HepG2 (cell line): ENCODE measurements at regions not wholly inside any gene's neighbourhood (a gene's known extent, or its start where the extent isn't known, plus 50 kb on each side); places are given as distances from the start of the nearest gene placed in this dataset.

Experiments used
- ATAC-seq: fragments of 200-7000 bp; cut with Tn5 transposase; 3 replicates; pipeline ENCODE4 v1.9.1; 2020; ENCODE audit warnings: mild to moderate bottlenecking, moderate library complexity
- BruUV-seq: library from RNA; stranded (reverse); fragments of 400-500 nt; replicated peaks from 2 replicates; lab custom pipeline; 2021; lab: Mats Ljungman, UMichigan
- CTCF ChIA-PET: fragments of 300-600 bp; formaldehyde crosslinking; extraction: SDS; loops from one replicate; lab custom pipeline; 2021; ENCODE audit warnings: low total read pairs, inconsistent platforms, low intra/inter-chr PET ratio; lab: Yijun Ruan, JAX
- POLR2A ChIA-PET: fragments of 350-600 bp; sonication (Branson Sonifier 250); formaldehyde crosslinking; loops from one replicate; lab custom pipeline; 2020; ENCODE audit warnings: antibody characterized with exemption, inconsistent platforms; lab: Yijun Ruan, JAX
- DNase-seq: peaks from one replicate; pipeline ENCODE4 v3.0.0-alpha.2; 2015; ENCODE audit warnings: low spot score
- FAIRE-seq: peaks from 3 replicates; lab custom pipeline; 2011; peaks lifted over from hg19 to GRCh38; lab: Jason Lieb, UNC
- H2AFZ ChIP-seq: one replicate; pipeline ENCODE4 v1.6.1; 2011; ENCODE audit warnings: low read length, inconsistent platforms
- H3K27ac ChIP-seq: fragments of 300-600 bp; 3 replicates; pipeline ENCODE4 v1.8.0; 2011; ENCODE audit warnings: mixed run types, mild to moderate bottlenecking, mixed read lengths, low read length, inconsistent platforms; ENCODE audit not compliant: insufficient read depth; ENCODE audit errors: extremely low read length
- H3K27me3 ChIP-seq, 2 experiments: fragments of 200-600 bp in 1 of 2; 2 replicates in 1 of 2; 3 replicates in 1 of 2; pipeline versions ENCODE4 v1.6.0 to v1.8.0; 2011; ENCODE audit warnings: low read length in 2 of 2, mild to moderate bottlenecking in 2 of 2, moderate library complexity in 2 of 2, inconsistent platforms in 1 of 2; ENCODE audit not compliant: insufficient read depth in 2 of 2, control insufficient read depth in 1 of 2
- H3K36me3 ChIP-seq, 2 experiments: fragments of 200-600 bp in 1 of 2; replicated peaks in 1 of 2; 2 replicates in 1 of 2; 3 replicates in 1 of 2; pipeline versions ENCODE4 v1.5.1 to v1.8.0; 2011; ENCODE audit warnings: low read length in 2 of 2, inconsistent platforms in 1 of 2; ENCODE audit not compliant: insufficient read depth in 2 of 2, control insufficient read depth in 1 of 2
- H3K4me1 ChIP-seq: 2 replicates; pipeline ENCODE4 v1.5.1; 2012; ENCODE audit warnings: low read length, inconsistent platforms; ENCODE audit not compliant: insufficient read depth
- H3K4me2 ChIP-seq: 2 replicates; pipeline ENCODE4 v1.6.0; 2011; ENCODE audit warnings: low read depth, low read length, inconsistent platforms
- H3K4me3 ChIP-seq, 3 experiments: fragments of 200-600 bp in 1 of 3; sonication (generic), shearing (Covaris generic) in 1 of 3; replicated peaks in 1 of 3; 2 replicates each; pipeline ENCODE4 v1.5.1; 2011 to 2016; ENCODE audit warnings: low read length in 3 of 3, inconsistent platforms in 2 of 3, low read depth in 2 of 3, mild to moderate bottlenecking in 2 of 3, control low read depth in 1 of 3, mixed read lengths in 1 of 3; ENCODE audit not compliant: insufficient read depth in 1 of 3
- H3K79me2 ChIP-seq: one replicate; pipeline ENCODE4 v1.6.1; 2011; ENCODE audit warnings: low read length, inconsistent platforms; ENCODE audit not compliant: insufficient read depth
- H3K9ac ChIP-seq: 2 replicates; pipeline ENCODE4 v1.6.0; 2011; ENCODE audit warnings: mild to moderate bottlenecking, low read depth, low read length, inconsistent platforms; ENCODE audit not compliant: insufficient read depth
- H3K9me3 ChIP-seq: 2 replicates; pipeline ENCODE4 v1.5.1; 2012; ENCODE audit warnings: mild to moderate bottlenecking, low read length
- H4K20me1 ChIP-seq: 2 replicates; pipeline ENCODE4 v1.6.0; 2011; ENCODE audit warnings: inconsistent platforms, mild to moderate bottlenecking, low read length, moderate library complexity; ENCODE audit not compliant: insufficient read depth
- HNRNPK ChIP-seq: fragments of 200-400 bp; formaldehyde crosslinking; IDR thresholded peaks from 2 replicates; pipeline ENCODE4 v1.6.1; 2018; ENCODE audit warnings: low read length, low read depth, moderate library complexity, mild to moderate bottlenecking; ENCODE audit not compliant: poor library complexity, severe bottlenecking
- MBNL3 ChIP-seq: fragments of 250-450 bp; sonication (Bioruptor Pico); conservative IDR thresholded peaks from 2 replicates; pipeline ENCODE4 v1.8.0; 2022; ENCODE audit warnings: mild to moderate bottlenecking, inconsistent platforms
- NR1H2 ChIP-seq: sonication (generic); formaldehyde crosslinking; IDR thresholded peaks from 2 replicates; pipeline ENCODE4 v1.8.1; 2022; ENCODE audit warnings: low read depth, missing genetic modification reagents, borderline replicate concordance
- NR2F6 ChIP-seq, 2 experiments: IDR thresholded peaks; 2 replicates each; pipeline ENCODE4 v1.6.1; 2016; ENCODE audit warnings: antibody characterized with exemption in 1 of 2, mild to moderate bottlenecking in 1 of 2
- SOX13 ChIP-seq, 3 experiments: fragments of 450-650 bp in 1 of 3; sonication (generic) in 1 of 3; formaldehyde crosslinking in 1 of 3; IDR thresholded peaks in 2 of 3; conservative IDR thresholded peaks in 1 of 3; 2 replicates each; pipeline versions ENCODE4 v1.5.0 to v1.6.1; 2016 to 2020; ENCODE audit warnings: antibody characterized with exemption in 1 of 3, mild to moderate bottlenecking in 1 of 3, missing compliant biosample characterization in 1 of 3, missing genetic modification reagents in 1 of 3, moderate library complexity in 1 of 3
- ZNF263 ChIP-seq: sonication (generic); formaldehyde crosslinking; IDR thresholded peaks from 2 replicates; pipeline ENCODE4 v1.4.0; 2020; ENCODE audit warnings: missing genetic modification reagents
- ZNF264 ChIP-seq: sonication (generic); formaldehyde crosslinking; IDR thresholded peaks from 2 replicates; pipeline ENCODE4 v1.4.0; 2020; ENCODE audit warnings: missing genetic modification reagents
- ZNF292 ChIP-seq: sonication (generic); formaldehyde crosslinking; IDR thresholded peaks from 2 replicates; pipeline ENCODE4 v1.8.1; 2022; ENCODE audit warnings: mild to moderate bottlenecking, low read depth, missing genetic modification reagents, borderline replicate concordance
- ZNF44 ChIP-seq: sonication (generic); formaldehyde crosslinking; IDR thresholded peaks from 2 replicates; pipeline ENCODE4 v1.5.1; 2020; ENCODE audit warnings: mild to moderate bottlenecking, missing genetic modification reagents
- ZNF570 ChIP-seq: sonication (generic); formaldehyde crosslinking; IDR thresholded peaks from 2 replicates; pipeline ENCODE4 v1.4.0; 2020; ENCODE audit warnings: mild to moderate bottlenecking, missing genetic modification reagents, borderline replicate concordance
- ZNF615 ChIP-seq: sonication (generic); formaldehyde crosslinking; IDR thresholded peaks from 2 replicates; pipeline ENCODE4 v1.5.0; 2020; ENCODE audit warnings: mild to moderate bottlenecking, missing genetic modification reagents, borderline replicate concordance
- ZNF766 ChIP-seq: sonication (generic); formaldehyde crosslinking; IDR thresholded peaks from 2 replicates; pipeline ENCODE4 v1.5.0; 2020; ENCODE audit warnings: missing genetic modification reagents, borderline replicate concordance
- WGBS: methylation state at CpG from one replicate; pipeline ENCODE4 v1.1.6; 2017; ENCODE audit warnings: low lambda C conversion rate; 5-methylcytosine and 5-hydroxymethylcytosine counted together
- in situ Hi-C: cut with HindIII; loops from 2 replicates; pipeline ENCODE4 v1.10.0; 2017; ENCODE audit warnings: low pct_unique_long_range_greater_than_20kb; ENCODE audit not compliant: extremely low pct_ligation_motif_present
- intact Hi-C: fragments of 100-400 bp; cut with micrococcal nuclease; formaldehyde crosslinking; loops from one replicate; pipeline ENCODE4 v1.10.0; 2022; ENCODE audit not compliant: unreplicated experiment
- TF ChIP-seq, protein P1 (sequence below): sonication (generic); formaldehyde crosslinking; IDR thresholded peaks from 2 replicates; pipeline ENCODE4 v1.5.0; 2020; ENCODE audit warnings: missing genetic modification reagents
- TF ChIP-seq, protein P2 (sequence below): sonication (generic); formaldehyde crosslinking; IDR thresholded peaks from 2 replicates; pipeline ENCODE4 v1.5.0; 2020; ENCODE audit warnings: missing genetic modification reagents
- TF ChIP-seq, protein P3 (sequence below): sonication (generic); formaldehyde crosslinking; IDR thresholded peaks from 2 replicates; pipeline ENCODE4 v1.4.0; 2020; ENCODE audit warnings: missing genetic modification reagents
- TF ChIP-seq, protein P4 (sequence below): sonication (generic); formaldehyde crosslinking; IDR thresholded peaks from 2 replicates; pipeline ENCODE4 v1.5.1; 2020; ENCODE audit warnings: missing genetic modification reagents, mild to moderate bottlenecking, borderline replicate concordance

DNA sequence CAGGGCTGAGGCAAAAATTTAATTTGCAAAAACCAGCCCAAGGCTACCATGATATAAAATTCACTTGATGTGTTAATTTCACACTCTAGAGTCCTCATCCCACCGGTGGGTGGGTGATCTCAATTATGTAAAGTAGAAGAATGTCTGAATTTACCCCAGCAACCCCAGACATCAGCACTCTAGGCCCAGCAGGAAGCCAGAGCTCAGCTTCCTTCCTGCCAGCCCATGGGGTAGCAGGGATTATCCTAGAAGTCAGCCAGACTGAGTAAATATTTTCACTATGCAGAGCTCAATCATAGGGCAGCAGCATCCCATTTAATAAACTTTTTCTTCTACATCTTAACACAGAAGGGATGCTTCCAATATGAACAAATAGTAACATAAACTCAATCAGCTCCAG, 71.0 kb downstream of the SIPA1L2 start:
- no peak overlapping the region for H3K27ac ChIP-seq
- POLR2A ChIA-PET, result no interaction called here
- in situ Hi-C loops, result no loop called here
- no peak for DNase-seq
- no TSS peak for BruUV-seq
- 0% methylated on average over 1 of the region's 1 CpG for WGBS
- no peak overlapping the region for H3K9ac ChIP-seq
- H4K20me1 ChIP-seq, result no peaks in the 10 kb centered on the region
- no peaks in the 10 kb centered on the region for H3K79me2 ChIP-seq
- H3K9me3 ChIP-seq, result no peaks in the 10 kb centered on the region
- CTCF ChIA-PET, result no interaction called here
- FAIRE-seq, result no peak
- intact Hi-C loops, result no loop called here
- no peaks in the 10 kb centered on the region for H3K4me1 ChIP-seq
- ATAC-seq, result no peak
- H2AFZ ChIP-seq, result no peak overlapping the region
- H3K27me3 ChIP-seq, result no peaks in the 10 kb centered on the region; a peak in 1 of 5 replicates
- H3K4me3 ChIP-seq, result no peak overlapping the region
- no peaks in the 10 kb centered on the region for H3K36me3 ChIP-seq
- no peak overlapping the region for H3K4me2 ChIP-seq
- no peak for TF ChIP-seq ZNF44 (CRISPR knock-in tag)
- TF ChIP-seq MBNL3 (CRISPR knock-in tag), result no peak
- no peak for TF ChIP-seq ZNF766 (CRISPR knock-in tag)
- TF ChIP-seq, protein P1, sequence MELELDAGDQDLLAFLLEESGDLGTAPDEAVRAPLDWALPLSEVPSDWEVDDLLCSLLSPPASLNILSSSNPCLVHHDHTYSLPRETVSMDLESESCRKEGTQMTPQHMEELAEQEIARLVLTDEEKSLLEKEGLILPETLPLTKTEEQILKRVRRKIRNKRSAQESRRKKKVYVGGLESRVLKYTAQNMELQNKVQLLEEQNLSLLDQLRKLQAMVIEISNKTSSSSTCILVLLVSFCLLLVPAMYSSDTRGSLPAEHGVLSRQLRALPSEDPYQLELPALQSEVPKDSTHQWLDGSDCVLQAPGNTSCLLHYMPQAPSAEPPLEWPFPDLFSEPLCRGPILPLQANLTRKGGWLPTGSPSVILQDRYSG (CRISPR knock-in tag), result no peak
- no peak for TF ChIP-seq ZNF263 (CRISPR knock-in tag)
- TF ChIP-seq ZNF264, result no peak
- TF ChIP-seq HNRNPK, result no peak
- TF ChIP-seq, protein P2, sequence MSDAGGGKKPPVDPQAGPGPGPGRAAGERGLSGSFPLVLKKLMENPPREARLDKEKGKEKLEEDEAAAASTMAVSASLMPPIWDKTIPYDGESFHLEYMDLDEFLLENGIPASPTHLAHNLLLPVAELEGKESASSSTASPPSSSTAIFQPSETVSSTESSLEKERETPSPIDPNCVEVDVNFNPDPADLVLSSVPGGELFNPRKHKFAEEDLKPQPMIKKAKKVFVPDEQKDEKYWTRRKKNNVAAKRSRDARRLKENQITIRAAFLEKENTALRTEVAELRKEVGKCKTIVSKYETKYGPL, result no peak
- no peak for TF ChIP-seq SOX13 (IDR thresholded peaks at IDR 0.05)
- no peak for TF ChIP-seq SOX13 (CRISPR knock-in tag; conservative IDR thresholded peaks at IDR 0.05 in 1 of 2, IDR thresholded peaks at IDR 0.05 in 1 of 2)
- no peak for TF ChIP-seq ZNF292 (CRISPR knock-in tag)
- TF ChIP-seq NR2F6 (IDR thresholded peaks at IDR 0.05), result no peak
- TF ChIP-seq NR2F6 (CRISPR knock-in tag; IDR thresholded peaks at IDR 0.05), result no peak
- no peak for TF ChIP-seq ZNF615 (CRISPR knock-in tag)
- TF ChIP-seq, protein P3, sequence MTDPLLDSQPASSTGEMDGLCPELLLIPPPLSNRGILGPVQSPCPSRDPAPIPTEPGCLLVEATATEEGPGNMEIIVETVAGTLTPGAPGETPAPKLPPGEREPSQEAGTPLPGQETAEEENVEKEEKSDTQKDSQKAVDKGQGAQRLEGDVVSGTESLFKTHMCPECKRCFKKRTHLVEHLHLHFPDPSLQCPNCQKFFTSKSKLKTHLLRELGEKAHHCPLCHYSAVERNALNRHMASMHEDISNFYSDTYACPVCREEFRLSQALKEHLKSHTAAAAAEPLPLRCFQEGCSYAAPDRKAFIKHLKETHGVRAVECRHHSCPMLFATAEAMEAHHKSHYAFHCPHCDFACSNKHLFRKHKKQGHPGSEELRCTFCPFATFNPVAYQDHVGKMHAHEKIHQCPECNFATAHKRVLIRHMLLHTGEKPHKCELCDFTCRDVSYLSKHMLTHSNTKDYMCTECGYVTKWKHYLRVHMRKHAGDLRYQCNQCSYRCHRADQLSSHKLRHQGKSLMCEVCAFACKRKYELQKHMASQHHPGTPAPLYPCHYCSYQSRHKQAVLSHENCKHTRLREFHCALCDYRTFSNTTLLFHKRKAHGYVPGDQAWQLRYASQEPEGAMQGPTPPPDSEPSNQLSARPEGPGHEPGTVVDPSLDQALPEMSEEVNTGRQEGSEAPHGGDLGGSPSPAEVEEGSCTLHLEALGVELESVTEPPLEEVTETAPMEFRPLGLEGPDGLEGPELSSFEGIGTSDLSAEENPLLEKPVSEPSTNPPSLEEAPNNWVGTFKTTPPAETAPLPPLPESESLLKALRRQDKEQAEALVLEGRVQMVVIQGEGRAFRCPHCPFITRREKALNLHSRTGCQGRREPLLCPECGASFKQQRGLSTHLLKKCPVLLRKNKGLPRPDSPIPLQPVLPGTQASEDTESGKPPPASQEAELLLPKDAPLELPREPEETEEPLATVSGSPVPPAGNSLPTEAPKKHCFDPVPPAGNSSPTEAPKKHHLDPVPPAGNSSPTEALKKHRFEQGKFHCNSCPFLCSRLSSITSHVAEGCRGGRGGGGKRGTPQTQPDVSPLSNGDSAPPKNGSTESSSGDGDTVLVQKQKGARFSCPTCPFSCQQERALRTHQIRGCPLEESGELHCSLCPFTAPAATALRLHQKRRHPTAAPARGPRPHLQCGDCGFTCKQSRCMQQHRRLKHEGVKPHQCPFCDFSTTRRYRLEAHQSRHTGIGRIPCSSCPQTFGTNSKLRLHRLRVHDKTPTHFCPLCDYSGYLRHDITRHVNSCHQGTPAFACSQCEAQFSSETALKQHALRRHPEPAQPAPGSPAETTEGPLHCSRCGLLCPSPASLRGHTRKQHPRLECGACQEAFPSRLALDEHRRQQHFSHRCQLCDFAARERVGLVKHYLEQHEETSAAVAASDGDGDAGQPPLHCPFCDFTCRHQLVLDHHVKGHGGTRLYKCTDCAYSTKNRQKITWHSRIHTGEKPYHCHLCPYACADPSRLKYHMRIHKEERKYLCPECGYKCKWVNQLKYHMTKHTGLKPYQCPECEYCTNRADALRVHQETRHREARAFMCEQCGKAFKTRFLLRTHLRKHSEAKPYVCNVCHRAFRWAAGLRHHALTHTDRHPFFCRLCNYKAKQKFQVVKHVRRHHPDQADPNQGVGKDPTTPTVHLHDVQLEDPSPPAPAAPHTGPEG (CRISPR knock-in tag), result no peak
- no peak for TF ChIP-seq ZNF570
- TF ChIP-seq, protein P4, sequence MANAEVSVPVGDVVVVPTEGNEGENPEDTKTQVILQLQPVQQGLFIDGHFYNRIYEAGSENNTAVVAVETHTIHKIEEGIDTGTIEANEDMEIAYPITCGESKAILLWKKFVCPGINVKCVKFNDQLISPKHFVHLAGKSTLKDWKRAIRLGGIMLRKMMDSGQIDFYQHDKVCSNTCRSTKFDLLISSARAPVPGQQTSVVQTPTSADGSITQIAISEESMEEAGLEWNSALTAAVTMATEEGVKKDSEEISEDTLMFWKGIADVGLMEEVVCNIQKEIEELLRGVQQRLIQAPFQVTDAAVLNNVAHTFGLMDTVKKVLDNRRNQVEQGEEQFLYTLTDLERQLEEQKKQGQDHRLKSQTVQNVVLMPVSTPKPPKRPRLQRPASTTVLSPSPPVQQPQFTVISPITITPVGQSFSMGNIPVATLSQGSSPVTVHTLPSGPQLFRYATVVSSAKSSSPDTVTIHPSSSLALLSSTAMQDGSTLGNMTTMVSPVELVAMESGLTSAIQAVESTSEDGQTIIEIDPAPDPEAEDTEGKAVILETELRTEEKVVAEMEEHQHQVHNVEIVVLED (CRISPR knock-in tag), result no peak
- TF ChIP-seq NR1H2 (CRISPR knock-in tag), result no peak
